A549 (cell line): ENCODE measurements at regions not wholly inside any gene's neighbourhood (a gene's known extent, or its start where the extent isn't known, plus 50 kb on each side); places are given as distances from the start of the nearest gene placed in this dataset.
"Not testable (repeated sequence)": the region's sequence is repeated elsewhere in the genome, so short reads cannot be mapped to it uniquely, and the experiment has no call there.

Experiments
- ATAC-seq, 2 experiments: fragments of 200-7000 bp in 1 of 2; fragments of >200 bp in 1 of 2; cut with Nextera tagmentation in 1 of 2; cut with Tn5 transposase in 1 of 2; 3 replicates each; pipeline versions ENCODE4 v1.8.0 to v1.9.1; 2018 to 2020; ENCODE audit warnings: mild to moderate bottlenecking in 1 of 2, moderate library complexity in 1 of 2
- CTCF ChIA-PET: fragments of 300-600 bp; sonication (Branson Sonifier 250); formaldehyde crosslinking; extraction: SDS; loops from one replicate; lab custom pipeline; 2021; ENCODE audit warnings: antibody characterized with exemption, inconsistent platforms; lab: Yijun Ruan, JAX
- POLR2A ChIA-PET: fragments of 350-600 bp; formaldehyde crosslinking; extraction: SDS; loops from one replicate; lab custom pipeline; 2021; ENCODE audit warnings: antibody characterized with exemption, inconsistent platforms; lab: Yijun Ruan, JAX
- DNase-seq, 2 experiments: peaks; one replicate each; pipeline versions ENCODE4 v3.0.0 to v3.0.0-alpha.2; 2011 to 2016; ENCODE audit warnings: low read depth in 1 of 2, low spot score in 1 of 2
- FAIRE-seq: peaks from 2 replicates; lab custom pipeline; 2011; peaks lifted over from hg19 to GRCh38; lab: Jason Lieb, UNC
- H3K27ac ChIP-seq, 2 experiments: fragments of >200 bp; sonication (Bioruptor Twin); formaldehyde crosslinking; 3 replicates each; pipeline ENCODE4 v1.5.1; 2016 to 2017
- H3K4me1 ChIP-seq: fragments of >200 bp; sonication (Bioruptor Twin); formaldehyde crosslinking; 3 replicates; pipeline ENCODE4 v1.6.1; 2016
- H3K4me2 ChIP-seq: fragments of >200 bp; sonication (Bioruptor Twin); formaldehyde crosslinking; 3 replicates; pipeline ENCODE4 v1.6.1; 2016
- H3K4me3 ChIP-seq: fragments of >200 bp; sonication (Bioruptor Twin); formaldehyde crosslinking; 3 replicates; pipeline ENCODE4 v1.5.1; 2016
- H3K9me3 ChIP-seq: fragments of >200 bp; sonication (Bioruptor Twin); formaldehyde crosslinking; 3 replicates; pipeline ENCODE4 v1.6.1; 2016
- CHD2 ChIP-seq: fragments of 150-350 bp; IDR thresholded peaks from 2 replicates; pipeline ENCODE4 v1.6.1; 2014; ENCODE audit warnings: low read length; ENCODE audit not compliant: partially characterized antibody
- ESRRA ChIP-seq: fragments of 150-350 bp; IDR thresholded peaks from 2 replicates; pipeline ENCODE4 v1.6.1; 2014; ENCODE audit warnings: mild to moderate bottlenecking, low read length, borderline replicate concordance
- FOSB ChIP-seq: fragments of 250-450 bp; sonication (Bioruptor Pico); IDR thresholded peaks from 2 replicates; pipeline ENCODE4 v1.5.0; 2020; ENCODE audit warnings: mild to moderate bottlenecking, moderate library complexity
- FOSL2 ChIP-seq, 2 experiments: fragments of 450-650 bp in 1 of 2; fragments of >200 bp in 1 of 2; sonication (Bioruptor Twin) in 1 of 2; formaldehyde crosslinking; IDR thresholded peaks; 2 replicates each; pipeline versions ENCODE4 v1.5.0 to v1.6.1; 2016 to 2020; ENCODE audit warnings: mild to moderate bottlenecking in 1 of 2, moderate library complexity in 1 of 2
- HDAC2 ChIP-seq: fragments of 200-600 bp; sonication (generic); IDR thresholded peaks from 2 replicates; pipeline ENCODE4 v1.6.1; 2016
- KDM5A ChIP-seq: fragments of 200-600 bp; sonication (generic); IDR thresholded peaks from 2 replicates; pipeline ENCODE4 v1.6.1; 2016; ENCODE audit warnings: antibody characterized with exemption, mild to moderate bottlenecking
- MAZ ChIP-seq: fragments of 150-350 bp; IDR thresholded peaks from 2 replicates; pipeline ENCODE4 v1.6.1; 2014; ENCODE audit warnings: antibody characterized with exemption, low read depth, low read length, borderline replicate concordance
- RAD21 ChIP-seq, 2 experiments: fragments of >200 bp in 1 of 2; sonication (Bioruptor Twin) in 1 of 2; formaldehyde crosslinking in 1 of 2; IDR thresholded peaks in 1 of 2; conservative IDR thresholded peaks in 1 of 2; 2 replicates in 1 of 2; 3 replicates in 1 of 2; pipeline ENCODE4 v1.6.1; 2012 to 2018; ENCODE audit warnings: inconsistent platforms in 1 of 2
- RARB ChIP-seq: fragments of 250-450 bp; sonication (Bioruptor Pico); IDR thresholded peaks from 2 replicates; pipeline ENCODE4 v1.8.0; 2021; ENCODE audit warnings: mild to moderate bottlenecking, moderate library complexity
- RFX5 ChIP-seq: fragments of 450-650 bp; IDR thresholded peaks from 2 replicates; pipeline ENCODE4 v1.7.1; 2014; ENCODE audit warnings: antibody characterized with exemption, mild to moderate bottlenecking, moderate library complexity
- WGBS: methylation state at CpG from one replicate; pipeline ENCODE4 v1.1.6; 2017; ENCODE audit errors: missing lambda C conversion rate; 5-methylcytosine and 5-hydroxymethylcytosine counted together
- TF ChIP-seq, protein P1 (sequence below): fragments of >200 bp; sonication (Bioruptor Twin); formaldehyde crosslinking; IDR thresholded peaks from 3 replicates; pipeline ENCODE4 v1.6.1; 2016
- TF ChIP-seq, protein P2 (sequence below): fragments of 250-450 bp; sonication (Bioruptor Pico); IDR thresholded peaks from 2 replicates; pipeline ENCODE4 v1.5.0; 2020; ENCODE audit warnings: low read depth, mild to moderate bottlenecking, moderate library complexity
- TF ChIP-seq, protein P3 (sequence below): IDR thresholded peaks from 2 replicates; pipeline ENCODE4 v1.6.1; 2012

- TF ChIP-seq, protein P1, sequence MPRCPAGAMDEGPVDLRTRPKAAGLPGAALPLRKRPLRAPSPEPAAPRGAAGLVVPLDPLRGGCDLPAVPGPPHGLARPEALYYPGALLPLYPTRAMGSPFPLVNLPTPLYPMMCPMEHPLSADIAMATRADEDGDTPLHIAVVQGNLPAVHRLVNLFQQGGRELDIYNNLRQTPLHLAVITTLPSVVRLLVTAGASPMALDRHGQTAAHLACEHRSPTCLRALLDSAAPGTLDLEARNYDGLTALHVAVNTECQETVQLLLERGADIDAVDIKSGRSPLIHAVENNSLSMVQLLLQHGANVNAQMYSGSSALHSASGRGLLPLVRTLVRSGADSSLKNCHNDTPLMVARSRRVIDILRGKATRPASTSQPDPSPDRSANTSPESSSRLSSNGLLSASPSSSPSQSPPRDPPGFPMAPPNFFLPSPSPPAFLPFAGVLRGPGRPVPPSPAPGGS = no peak
Measured at GRCh38 chr18:77403969-77404535, 154.4 kb downstream of the GALR1 start (continued).

DNA sequence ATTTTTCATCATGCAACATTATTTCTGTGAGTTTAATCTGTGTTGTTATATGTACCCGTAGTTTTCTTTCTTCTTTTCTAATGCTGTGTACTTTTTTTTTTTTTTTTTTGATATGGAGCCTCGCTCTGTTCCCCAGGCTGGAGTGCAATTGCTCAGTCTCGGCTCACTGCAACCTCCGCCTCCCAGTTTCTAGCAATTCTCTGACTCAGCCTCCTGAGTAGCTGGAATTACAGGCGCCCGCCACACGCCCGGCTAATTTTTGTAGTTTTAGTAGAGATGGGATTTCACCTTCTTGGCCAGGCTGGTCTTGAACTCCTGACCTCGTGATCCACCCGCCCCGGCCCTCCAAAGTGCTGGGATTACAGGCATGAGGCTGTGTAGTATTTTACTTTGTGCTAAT is 155.4 kb downstream of the GALR1 start:
- POLR2A ChIA-PET = no interaction called here
- TF ChIP-seq FOSB (no peak), RARB (CRISPR knock-in tag) (no peak), CHD2 (no peak)
- Histone ChIP-seq H3K27ac (no peak overlapping the region), H3K4me1 (no peaks in the 10 kb centered on the region), H3K9me3 (no peaks in the 10 kb centered on the region), H3K4me2 (no peak overlapping the region), H3K4me3 (no peak overlapping the region)
- WGBS = 3% methylated on average over 4 of the region's 11 CpGs
- CTCF ChIA-PET = no interaction called here
- no peak for FAIRE-seq
- no peak for DNase-seq
- ATAC-seq = no peak

DNA sequence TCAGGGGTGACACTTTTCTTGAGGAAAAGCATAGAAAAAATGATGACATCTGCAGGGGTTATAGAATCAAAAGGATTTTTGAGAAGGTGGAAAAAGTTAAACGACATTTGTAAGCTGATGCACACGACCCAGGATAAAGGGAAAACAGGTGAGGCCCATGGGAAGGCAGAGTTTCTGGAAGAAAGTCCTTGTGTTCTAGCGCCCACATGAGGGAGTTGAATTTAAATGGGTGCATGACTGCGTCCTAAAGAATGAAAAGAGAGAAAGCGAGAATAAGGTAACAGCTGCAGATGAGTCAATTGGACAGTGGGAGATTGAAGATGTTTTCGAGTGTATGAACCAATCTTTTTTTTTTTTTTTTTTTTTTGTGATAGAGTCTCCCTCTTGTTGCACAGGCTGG is 158.1 kb downstream of the GALR1 start:
- POLR2A ChIA-PET = no interaction called here
- ATAC-seq = no peak
- CTCF ChIA-PET = interaction anchor here (0.7 kb wide), 1 partner anchor 427 kb away, joined by 3 read pairs; no protein-coding TSS in a partner anchor
- Histone ChIP-seq H3K9me3 (no peaks in the 10 kb centered on the region), H3K4me3 (no peak overlapping the region), H3K4me2 (no peak overlapping the region), H3K27ac (no peak overlapping the region)
- DNase-seq = peak in 1 of 2 experiments; percentile 3
- WGBS = 19% methylated on average over 6 of the region's 6 CpGs
- no peak for FAIRE-seq
- TF ChIP-seq FOSL2 (IDR thresholded peaks at IDR 0.05) = no peak
- no peak for TF ChIP-seq FOSL2 (CRISPR knock-in tag; IDR thresholded peaks at IDR 0.05)
- no peak for TF ChIP-seq HDAC2
- TF ChIP-seq, protein P2, sequence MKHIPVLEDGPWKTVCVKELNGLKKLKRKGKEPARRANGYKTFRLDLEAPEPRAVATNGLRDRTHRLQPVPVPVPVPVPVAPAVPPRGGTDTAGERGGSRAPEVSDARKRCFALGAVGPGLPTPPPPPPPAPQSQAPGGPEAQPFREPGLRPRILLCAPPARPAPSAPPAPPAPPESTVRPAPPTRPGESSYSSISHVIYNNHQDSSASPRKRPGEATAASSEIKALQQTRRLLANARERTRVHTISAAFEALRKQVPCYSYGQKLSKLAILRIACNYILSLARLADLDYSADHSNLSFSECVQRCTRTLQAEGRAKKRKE = no peak
- TF ChIP-seq, protein P3, sequence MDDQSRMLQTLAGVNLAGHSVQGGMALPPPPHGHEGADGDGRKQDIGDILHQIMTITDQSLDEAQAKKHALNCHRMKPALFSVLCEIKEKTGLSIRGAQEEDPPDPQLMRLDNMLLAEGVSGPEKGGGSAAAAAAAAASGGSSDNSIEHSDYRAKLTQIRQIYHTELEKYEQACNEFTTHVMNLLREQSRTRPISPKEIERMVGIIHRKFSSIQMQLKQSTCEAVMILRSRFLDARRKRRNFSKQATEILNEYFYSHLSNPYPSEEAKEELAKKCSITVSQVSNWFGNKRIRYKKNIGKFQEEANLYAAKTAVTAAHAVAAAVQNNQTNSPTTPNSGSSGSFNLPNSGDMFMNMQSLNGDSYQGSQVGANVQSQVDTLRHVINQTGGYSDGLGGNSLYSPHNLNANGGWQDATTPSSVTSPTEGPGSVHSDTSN = no peak
- no peak for TF ChIP-seq MAZ
- TF ChIP-seq ESRRA = no peak
- no peak for TF ChIP-seq RFX5
- peak in 1 of 2 experiments; percentile 30; a peak in 2 of 5 replicates for TF ChIP-seq RAD21 (conservative IDR thresholded peaks at IDR 0.05 in 1 of 2, IDR thresholded peaks at IDR 0.05 in 1 of 2)
- TF ChIP-seq KDM5A = no peak
- TF ChIP-seq, all 56 proteins: peak for 1
- H3K4me1 ChIP-seq = no peaks in the 10 kb centered on the region

- H3K4me3 ChIP-seq, FAIRE-seq, CTCF ChIA-PET, H3K4me2 ChIP-seq, ATAC-seq, H3K9me3 ChIP-seq, H3K4me1 ChIP-seq, DNase-seq, POLR2A ChIA-PET, H3K27ac ChIP-seq: not testable (repeated sequence)
- WGBS = 87% methylated on average over 8 of the region's 28 CpGs
Measured at GRCh38 chr18:77421546-77421945, 171.9 kb downstream of the GALR1 start.
